Ammon's horn (tissue), 1 donor: ENCODE measurements at regions not wholly inside any gene's neighbourhood (a gene's known extent, or its start where the extent isn't known, plus 50 kb on each side); places are given as distances from the start of the nearest gene placed in this dataset.
"Not testable (repeated sequence)": the region's sequence is repeated elsewhere in the genome, so short reads cannot be mapped to it uniquely, and the experiment has no call there.

Experiments
- DNase-seq: peaks from one replicate; pipeline ENCODE4 v3.0.0-alpha.2; 2016; ENCODE audit warnings: low spot score

- not testable (repeated sequence) for DNase-seq
These were observed 1183.5 kb downstream of the RPIA start for GRCh38 chr2:89874810-89875595.

- not testable (repeated sequence) for DNase-seq
These were observed 1185.0 kb downstream of the RPIA start for GRCh38 chr2:89876445-89876844.

- DNase-seq: not testable (repeated sequence)
These were observed 1185.4 kb downstream of the RPIA start for GRCh38 chr2:89876878-89877277.

- DNase-seq: not testable (repeated sequence)
These were observed 1191.4 kb downstream of the RPIA start for GRCh38 chr2:89882880-89883279.

- not testable (repeated sequence) for DNase-seq
These were observed 1192.2 kb downstream of the RPIA start for GRCh38 chr2:89883624-89884023.

GRCh38 chr2:89885071-89885470 lies 1193.6 kb downstream of the RPIA start:
- DNase-seq: not testable (repeated sequence)

- DNase-seq: not testable (repeated sequence)
These were observed 1197.2 kb downstream of the RPIA start for GRCh38 chr2:89888693-89889092.

GRCh38 chr2:89890185-89890773 lies 1198.8 kb downstream of the RPIA start:
- DNase-seq: not testable (repeated sequence)

GRCh38 chr2:89894988-89895387 lies 1203.5 kb downstream of the RPIA start:
- not testable (repeated sequence) for DNase-seq

- not testable (repeated sequence) for DNase-seq
These were observed 1204.2 kb downstream of the RPIA start for GRCh38 chr2:89895629-89896028.

GRCh38 chr2:89927018-89927417 lies 1235.5 kb downstream of the RPIA start:
- DNase-seq: not testable (repeated sequence)

GRCh38 chr2:89935436-89935835 lies 1244.0 kb downstream of the RPIA start:
- not testable (repeated sequence) for DNase-seq

- DNase-seq: peak; percentile 8
These were observed 1244.5 kb downstream of the RPIA start for GRCh38 chr2:89936011-89936410.

- DNase-seq: not testable (repeated sequence)
These were observed 1245.1 kb downstream of the RPIA start for GRCh38 chr2:89936559-89936958.

- not testable (repeated sequence) for DNase-seq
These were observed 1247.3 kb downstream of the RPIA start for GRCh38 chr2:89938756-89939155.

- DNase-seq: not testable (repeated sequence)
These were observed 1252.8 kb downstream of the RPIA start for GRCh38 chr2:89944267-89944666.

- DNase-seq: not testable (repeated sequence)
These were observed 1253.6 kb downstream of the RPIA start for GRCh38 chr2:89945004-89945616.

- DNase-seq: not testable (repeated sequence)
These were observed 1255.8 kb downstream of the RPIA start for GRCh38 chr2:89947208-89947815.

- not testable (repeated sequence) for DNase-seq
These were observed 1256.6 kb downstream of the RPIA start for GRCh38 chr2:89948102-89948501.

- not testable (repeated sequence) for DNase-seq
These were observed 1259.3 kb downstream of the RPIA start for GRCh38 chr2:89950807-89951206.

- DNase-seq: not testable (repeated sequence)
These were observed 1265.8 kb downstream of the RPIA start for GRCh38 chr2:89957236-89957635.

- not testable (repeated sequence) for DNase-seq
These were observed 1268.4 kb downstream of the RPIA start for GRCh38 chr2:89959729-89960378.
